ENCODE measurements at regions not wholly inside any gene's neighbourhood (a gene's known extent, or its start where the extent isn't known, plus 50 kb on each side); places are given as distances from the start of the nearest gene placed in this dataset.

DNA sequence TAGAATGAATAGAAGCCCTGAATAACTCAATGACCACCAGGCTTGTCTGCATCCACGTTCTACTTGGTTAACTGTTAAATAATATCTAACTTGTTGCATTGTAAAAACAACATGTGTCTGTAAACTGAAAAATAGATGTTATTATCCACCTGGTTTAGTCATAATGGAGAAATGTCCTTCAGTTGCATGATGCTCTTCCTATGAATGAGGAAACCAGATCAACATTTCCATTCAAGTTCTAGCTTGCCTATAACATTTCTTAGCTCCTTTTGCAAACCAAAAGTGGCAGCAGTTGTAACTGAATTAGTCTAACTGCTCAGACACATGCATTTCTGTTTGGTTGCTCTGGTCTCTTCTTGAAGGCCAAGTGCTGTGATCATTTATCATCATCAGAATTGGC is 62.9 kb upstream of the BET1 start:
- DNase-seq (ENCODE audit: low read depth) (no peak), FAIRE-seq (no peak)
- TF ChIP-seq, protein P1, sequence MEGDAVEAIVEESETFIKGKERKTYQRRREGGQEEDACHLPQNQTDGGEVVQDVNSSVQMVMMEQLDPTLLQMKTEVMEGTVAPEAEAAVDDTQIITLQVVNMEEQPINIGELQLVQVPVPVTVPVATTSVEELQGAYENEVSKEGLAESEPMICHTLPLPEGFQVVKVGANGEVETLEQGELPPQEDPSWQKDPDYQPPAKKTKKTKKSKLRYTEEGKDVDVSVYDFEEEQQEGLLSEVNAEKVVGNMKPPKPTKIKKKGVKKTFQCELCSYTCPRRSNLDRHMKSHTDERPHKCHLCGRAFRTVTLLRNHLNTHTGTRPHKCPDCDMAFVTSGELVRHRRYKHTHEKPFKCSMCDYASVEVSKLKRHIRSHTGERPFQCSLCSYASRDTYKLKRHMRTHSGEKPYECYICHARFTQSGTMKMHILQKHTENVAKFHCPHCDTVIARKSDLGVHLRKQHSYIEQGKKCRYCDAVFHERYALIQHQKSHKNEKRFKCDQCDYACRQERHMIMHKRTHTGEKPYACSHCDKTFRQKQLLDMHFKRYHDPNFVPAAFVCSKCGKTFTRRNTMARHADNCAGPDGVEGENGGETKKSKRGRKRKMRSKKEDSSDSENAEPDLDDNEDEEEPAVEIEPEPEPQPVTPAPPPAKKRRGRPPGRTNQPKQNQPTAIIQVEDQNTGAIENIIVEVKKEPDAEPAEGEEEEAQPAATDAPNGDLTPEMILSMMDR (IDR thresholded peaks at IDR 0.05; ENCODE audit: insufficient read depth, low read depth, low read length), result no peak
- no peak for TF ChIP-seq EZH2 (IDR thresholded peaks at IDR 0.05; ENCODE audit: insufficient read depth, low read length)
- H3K9me3 ChIP-seq (ENCODE audit: insufficient read depth, low read depth, low read length), result no peaks in the 10 kb centered on the region
- Mint-ChIP-seq H3K27ac (ENCODE audit: unreplicated experiment) (no peak overlapping the region), H3K36me3 (ENCODE audit: low read depth, unreplicated experiment) (no peaks in the 10 kb centered on the region), H3K4me3 (ENCODE audit: unreplicated experiment) (no peak overlapping the region), H3K9me3 (ENCODE audit: unreplicated experiment) (no peaks in the 10 kb centered on the region), H3K4me1 (ENCODE audit: low read depth, unreplicated experiment) (peaks cover 37% of the 10 kb centered on the region), H3K27me3 (ENCODE audit: low read depth, unreplicated experiment) (no peaks in the 10 kb centered on the region)
- no peaks in the 10 kb centered on the region for H3K79me2 ChIP-seq (ENCODE audit: insufficient read depth, low read length)
- no peak overlapping the region for H2AFZ ChIP-seq (ENCODE audit: low read depth, low read length)
- H3K4me1 ChIP-seq (ENCODE audit: insufficient read depth, low read length), result peaks cover 23% of the 10 kb centered on the region
- H3K36me3 ChIP-seq (ENCODE audit: insufficient read depth, low read length), result no peaks in the 10 kb centered on the region
- no peaks in the 10 kb centered on the region for H3K27me3 ChIP-seq (ENCODE audit: insufficient read depth, low read length)
- no peak overlapping the region for H3K9ac ChIP-seq (ENCODE audit: low read length)
- H3K27ac ChIP-seq (ENCODE audit: low read depth, low read length), result no peak overlapping the region
- no peaks in the 10 kb centered on the region for H4K20me1 ChIP-seq (ENCODE audit: insufficient read depth, low read length)
- H3K4me3 ChIP-seq (ENCODE audit: insufficient read depth, low read depth, low read length), result no peak overlapping the region
- no peak overlapping the region for H3K4me2 ChIP-seq (ENCODE audit: low read length)

DNA sequence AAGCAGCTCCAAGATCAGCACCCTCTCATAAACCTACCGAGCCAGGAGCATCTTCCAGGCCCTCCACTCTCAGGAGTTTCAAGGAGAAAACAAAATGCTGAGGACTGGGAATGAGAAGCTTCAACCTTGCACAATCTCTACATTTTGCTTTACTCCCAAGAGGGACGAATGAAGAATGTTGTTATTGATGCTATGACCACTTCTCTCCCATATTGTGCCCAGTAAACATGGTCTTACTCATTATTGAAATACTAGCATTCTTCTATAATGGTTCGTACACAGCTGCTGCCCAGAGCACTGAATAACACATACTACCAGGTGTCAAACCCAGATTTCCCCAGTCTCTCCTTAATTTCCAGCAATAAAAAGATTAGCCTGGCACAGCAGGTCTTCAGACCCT is 63.4 kb upstream of the BET1 start:
- no peaks in the 10 kb centered on the region for H3K36me3 Mint-ChIP-seq (ENCODE audit: low read depth, unreplicated experiment)
- H3K9me3 Mint-ChIP-seq (ENCODE audit: unreplicated experiment), result no peaks in the 10 kb centered on the region
- Histone ChIP-seq H4K20me1 (ENCODE audit: insufficient read depth, low read length) (no peaks in the 10 kb centered on the region), H3K4me3 (ENCODE audit: insufficient read depth, low read depth, low read length) (no peak overlapping the region), H2AFZ (ENCODE audit: low read depth, low read length) (no peak overlapping the region), H3K36me3 (ENCODE audit: insufficient read depth, low read length) (no peaks in the 10 kb centered on the region), H3K9me3 (ENCODE audit: insufficient read depth, low read depth, low read length) (no peaks in the 10 kb centered on the region), H3K27ac (ENCODE audit: low read depth, low read length) (no peak overlapping the region), H3K4me1 (ENCODE audit: insufficient read depth, low read length) (peaks cover 21% of the 10 kb centered on the region), H3K27me3 (ENCODE audit: insufficient read depth, low read length) (no peaks in the 10 kb centered on the region), H3K9ac (ENCODE audit: low read length) (no peak overlapping the region), H3K79me2 (ENCODE audit: insufficient read depth, low read length) (no peaks in the 10 kb centered on the region), H3K4me2 (ENCODE audit: low read length) (no peak overlapping the region)
- H3K27ac Mint-ChIP-seq (ENCODE audit: unreplicated experiment), result no peak overlapping the region
- TF ChIP-seq, protein P1 (IDR thresholded peaks at IDR 0.05; ENCODE audit: insufficient read depth, low read depth, low read length), result no peak
- TF ChIP-seq EZH2 (IDR thresholded peaks at IDR 0.05; ENCODE audit: insufficient read depth, low read length), result no peak
- peaks cover 32% of the 10 kb centered on the region for H3K4me1 Mint-ChIP-seq (ENCODE audit: low read depth, unreplicated experiment)
- no peak overlapping the region for H3K4me3 Mint-ChIP-seq (ENCODE audit: unreplicated experiment)
- no peak for DNase-seq (ENCODE audit: low read depth)
- no peak for FAIRE-seq
- no peaks in the 10 kb centered on the region for H3K27me3 Mint-ChIP-seq (ENCODE audit: low read depth, unreplicated experiment)

DNA sequence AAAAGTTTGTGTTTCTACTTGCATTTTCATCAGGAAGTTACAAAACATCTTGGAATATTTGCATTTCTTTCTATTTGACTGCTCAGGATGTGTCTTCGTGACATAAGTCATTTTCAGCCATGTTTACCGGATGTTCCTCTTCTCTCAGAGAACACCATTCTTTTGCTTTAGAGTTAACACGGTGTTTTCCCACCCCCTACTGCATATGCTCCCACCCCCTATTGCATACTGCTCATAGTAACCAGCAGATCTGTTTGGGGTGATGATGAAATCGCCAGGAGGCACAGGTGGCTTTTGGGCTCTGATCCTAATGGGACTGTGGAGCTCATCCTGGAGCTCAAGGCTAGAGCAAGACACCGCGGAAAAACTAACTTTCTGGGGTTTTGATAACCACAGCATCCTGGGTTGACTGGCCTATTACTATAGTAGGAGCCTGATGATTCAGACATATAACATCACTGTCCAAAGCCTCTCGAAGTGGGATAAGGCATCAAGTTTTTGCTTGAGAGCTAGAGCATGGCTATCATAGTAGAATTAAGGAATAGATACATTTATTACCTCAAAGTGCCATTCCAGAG is 65.1 kb upstream of the BET1 start:
- H3K27me3 Mint-ChIP-seq (ENCODE audit: low read depth, unreplicated experiment), result no peaks in the 10 kb centered on the region
- H4K20me1 ChIP-seq (ENCODE audit: insufficient read depth, low read length), result no peaks in the 10 kb centered on the region
- H3K4me3 Mint-ChIP-seq (ENCODE audit: unreplicated experiment), result no peak overlapping the region

More for the DNA sequence above, 65.1 kb upstream of the BET1 start:
- DNase-seq (ENCODE audit: low read depth) (peak; percentile 56), FAIRE-seq (peak; percentile 79)
- no peak for TF ChIP-seq EZH2 (IDR thresholded peaks at IDR 0.05; ENCODE audit: insufficient read depth, low read length)
- TF ChIP-seq, protein P1 (IDR thresholded peaks at IDR 0.05; ENCODE audit: insufficient read depth, low read depth, low read length), result no peak
- Histone ChIP-seq H3K27me3 (ENCODE audit: insufficient read depth, low read length) (no peaks in the 10 kb centered on the region), H3K36me3 (ENCODE audit: insufficient read depth, low read length) (no peaks in the 10 kb centered on the region), H3K27ac (ENCODE audit: low read depth, low read length) (peak overlapping the region; percentile 24), H3K4me3 (ENCODE audit: insufficient read depth, low read depth, low read length) (no peak overlapping the region), H3K4me1 (ENCODE audit: insufficient read depth, low read length) (peaks cover 17% of the 10 kb centered on the region), H3K4me2 (ENCODE audit: low read length) (peak overlapping the region; percentile 66), H2AFZ (ENCODE audit: low read depth, low read length) (no peak overlapping the region), H3K79me2 (ENCODE audit: insufficient read depth, low read length) (no peaks in the 10 kb centered on the region), H3K9ac (ENCODE audit: low read length) (no peak overlapping the region), H3K9me3 (ENCODE audit: insufficient read depth, low read depth, low read length) (no peaks in the 10 kb centered on the region)
- Mint-ChIP-seq H3K27ac (ENCODE audit: unreplicated experiment) (peak overlapping the region; percentile 64), H3K4me1 (ENCODE audit: low read depth, unreplicated experiment) (peaks cover 29% of the 10 kb centered on the region), H3K36me3 (ENCODE audit: low read depth, unreplicated experiment) (no peaks in the 10 kb centered on the region), H3K9me3 (ENCODE audit: unreplicated experiment) (no peaks in the 10 kb centered on the region)

Data from astrocyte (in vitro differentiated cells and primary cell).